Suprapubic skin (tissue), 4 donors: ENCODE measurements at regions not wholly inside any gene's neighbourhood (a gene's known extent, or its start where the extent isn't known, plus 50 kb on each side); places are given as distances from the start of the nearest gene placed in this dataset.

Source experiments
- CTCF ChIP-seq, 2 donors: fragments of 200-600 bp in 1 of 2; fragments of 450-650 bp in 1 of 2; sonication (generic) in 1 of 2; IDR thresholded peaks; one replicate each; pipeline ENCODE4 v1.5.1; 2016 to 2019; ENCODE audit warnings: antibody characterized with exemption in 2 of 2, mild to moderate bottlenecking in 1 of 2, moderate library complexity in 1 of 2
- EP300 ChIP-seq: sonication (generic); formaldehyde crosslinking; IDR thresholded peaks from one replicate; pipeline ENCODE4 v1.6.1; 2017; ENCODE audit warnings: antibody characterized with exemption
- POLR2AphosphoS5 ChIP-seq, 3 donors: sonication (generic); formaldehyde crosslinking; IDR thresholded peaks; one replicate each; pipeline ENCODE4 v1.6.1; 2017; ENCODE audit warnings: antibody characterized with exemption in 3 of 3

GRCh38 chr1:218848009-218848408 is 325.7 kb upstream of the LYPLAL1 start:
- TF ChIP-seq CTCF (IDR thresholded peaks at IDR 0.05) = no peak
- no peak for TF ChIP-seq EP300
- TF ChIP-seq POLR2AphosphoS5 (IDR thresholded peaks at IDR 0.05) = no peak
